NCI-H82 treated with DMSO at 0.1 percent for 48 hours (cell line): ENCODE measurements at regions not wholly inside any gene's neighbourhood (a gene's known extent, or its start where the extent isn't known, plus 50 kb on each side); places are given as distances from the start of the nearest gene placed in this dataset.
"Not testable (repeated sequence)": the region's sequence is repeated elsewhere in the genome, so short reads cannot be mapped to it uniquely, and the experiment has no call there.

Experiments used
- DNase-seq: peaks from one replicate; lab custom pipeline; 2025; ENCODE audit not compliant: unreplicated experiment; lab: John Stamatoyannopoulos, UW

DNA sequence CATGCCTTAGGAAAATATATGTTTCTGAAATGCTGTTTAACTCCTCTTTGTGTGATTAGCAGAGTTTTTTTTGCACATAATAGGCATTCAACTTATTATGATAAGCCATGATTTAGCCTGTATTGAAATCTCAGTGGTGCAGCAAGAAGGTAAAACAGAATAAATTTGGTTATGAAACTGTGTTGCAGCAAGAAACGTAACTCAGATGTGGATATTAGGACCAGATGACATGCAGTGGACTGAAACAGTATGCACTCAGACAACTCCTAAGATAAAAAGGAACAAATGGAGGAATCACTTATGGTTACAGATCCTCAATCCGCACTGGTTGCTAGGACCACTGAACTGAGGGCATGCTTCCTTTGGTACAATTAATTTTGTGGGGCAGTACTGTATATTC, 254.2 kb upstream of the HSF2 start:
- no peak for DNase-seq

- no peak for DNase-seq
Measured at GRCh38 chr6:122145741-122146240, 253.7 kb upstream of the HSF2 start.

- no peak for DNase-seq
Measured at GRCh38 chr6:122147291-122147690, 252.2 kb upstream of the HSF2 start.

GRCh38 chr6:122151066-122151465, 248.4 kb upstream of the HSF2 start:
- DNase-seq, result no peak

GRCh38 chr6:122151763-122152162, 247.7 kb upstream of the HSF2 start:
- no peak for DNase-seq

DNA sequence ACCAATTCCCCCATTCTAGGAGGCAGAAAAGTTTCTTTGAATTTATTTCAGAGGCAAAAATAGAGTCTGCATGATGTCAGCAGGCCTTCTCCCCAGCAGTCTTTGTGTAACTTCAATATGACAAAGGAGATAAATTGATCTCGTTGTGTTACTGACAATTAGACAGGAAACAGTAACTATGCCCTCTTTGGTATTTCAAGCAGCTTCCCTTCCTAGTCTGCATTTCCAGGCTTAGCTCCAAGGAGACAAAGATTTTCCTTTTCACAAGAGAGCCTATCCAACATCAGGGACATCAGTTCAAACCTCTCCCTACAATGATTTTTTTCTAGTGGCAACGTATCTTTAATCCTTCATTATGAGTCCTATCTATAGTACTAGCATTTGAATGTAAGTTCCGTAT, 245.9 kb upstream of the HSF2 start:
- DNase-seq, result no peak

DNA sequence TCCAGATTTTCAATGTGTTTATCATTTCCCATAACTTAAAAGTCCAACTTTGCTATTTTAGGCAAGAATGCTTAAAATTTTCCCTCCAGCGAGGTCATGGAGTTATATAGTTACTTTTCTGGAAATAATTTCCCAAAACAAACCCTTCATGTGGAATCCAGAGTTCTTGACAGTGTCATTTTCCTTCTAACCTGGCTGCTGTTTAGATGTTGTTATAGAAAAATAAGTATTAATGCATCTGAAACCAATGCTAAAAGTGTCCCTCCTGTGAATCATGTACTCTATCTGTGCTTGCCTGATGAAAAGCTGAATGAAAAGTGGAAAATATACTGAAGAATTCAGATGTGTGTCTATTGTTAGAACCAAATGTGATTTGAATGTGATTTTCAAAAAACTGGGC, 245.3 kb upstream of the HSF2 start:
- DNase-seq, result no peak

DNA sequence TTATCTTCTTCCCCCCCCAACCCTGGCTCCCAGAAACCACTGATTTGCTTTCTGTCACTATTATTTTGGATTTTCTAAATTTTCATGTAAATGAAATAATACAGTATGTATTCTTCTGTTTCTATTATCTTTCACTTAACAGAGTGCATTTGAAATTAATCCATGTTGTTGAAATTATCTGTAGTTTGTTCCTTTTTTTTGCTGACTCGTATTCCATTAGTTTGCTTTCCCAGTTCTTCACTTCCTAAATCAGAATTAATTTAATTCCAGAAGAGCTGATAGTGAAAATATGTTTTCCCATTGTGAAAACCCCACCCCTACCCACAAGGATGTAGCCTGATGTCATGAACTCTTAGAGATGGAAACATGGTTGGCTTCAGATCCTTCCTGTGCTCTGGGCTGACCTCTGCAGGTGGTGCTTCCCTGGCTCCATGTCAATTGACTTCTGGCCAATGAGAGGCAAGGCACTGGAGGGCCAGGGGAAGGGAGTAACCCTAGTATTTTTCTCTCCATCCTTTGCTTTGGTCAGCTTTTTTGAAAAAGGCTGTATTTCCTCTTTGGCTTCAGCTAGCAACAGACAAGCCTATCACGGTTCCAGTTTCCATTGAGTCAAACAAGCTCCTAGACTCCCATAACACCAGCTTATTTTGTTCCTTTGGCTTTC, 244.4 kb upstream of the HSF2 start:
- no peak for DNase-seq

DNA sequence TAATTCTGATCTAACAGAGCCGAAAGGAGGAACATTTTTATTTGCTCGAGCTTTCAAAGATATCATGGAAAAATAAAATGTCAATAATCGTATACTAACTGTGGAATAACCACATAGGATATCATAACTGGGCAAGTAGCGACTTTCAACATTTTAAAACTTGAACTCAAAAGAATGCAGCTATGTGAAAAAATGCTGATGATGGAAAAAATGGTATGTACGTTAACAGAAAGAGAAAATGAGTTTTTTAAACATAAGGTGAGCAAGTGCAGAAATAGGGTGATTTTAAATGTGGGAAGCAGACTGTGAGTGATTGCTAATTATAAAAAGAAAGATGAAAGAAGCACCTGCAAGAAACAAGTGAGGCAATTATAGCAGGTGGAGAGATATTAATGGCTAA, 238.3 kb upstream of the HSF2 start:
- DNase-seq, result no peak

DNA sequence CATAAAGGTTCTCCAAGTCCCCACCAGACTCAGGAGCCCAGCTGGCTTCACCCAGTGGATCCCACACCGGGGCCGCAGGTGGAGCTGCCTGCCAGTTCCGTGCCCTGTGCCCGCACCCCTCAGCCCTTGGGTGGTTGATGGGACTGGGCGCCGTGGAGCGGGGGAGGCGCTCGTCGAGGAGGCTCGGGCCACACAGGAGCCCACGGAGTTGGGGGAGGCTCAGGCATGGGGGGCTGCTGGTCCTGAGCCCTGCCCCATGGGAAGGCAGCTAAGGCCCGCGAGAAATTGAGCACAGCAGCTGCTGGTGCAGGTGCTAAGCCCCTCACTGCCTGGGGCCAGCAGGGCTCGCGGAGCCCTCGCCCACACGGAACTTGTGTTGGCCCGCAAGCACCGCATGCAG, 234.4 kb upstream of the HSF2 start:
- DNase-seq, result no peak

GRCh38 chr6:122170274-122170673, 229.2 kb upstream of the HSF2 start:
- DNase-seq, result no peak

- no peak for DNase-seq
Measured at GRCh38 chr6:122178988-122179387, 220.5 kb upstream of the HSF2 start.

- no peak for DNase-seq
Measured at GRCh38 chr6:122180132-122180531, 219.3 kb upstream of the HSF2 start.

GRCh38 chr6:122182061-122182460, 217.4 kb upstream of the HSF2 start:
- no peak for DNase-seq

DNA sequence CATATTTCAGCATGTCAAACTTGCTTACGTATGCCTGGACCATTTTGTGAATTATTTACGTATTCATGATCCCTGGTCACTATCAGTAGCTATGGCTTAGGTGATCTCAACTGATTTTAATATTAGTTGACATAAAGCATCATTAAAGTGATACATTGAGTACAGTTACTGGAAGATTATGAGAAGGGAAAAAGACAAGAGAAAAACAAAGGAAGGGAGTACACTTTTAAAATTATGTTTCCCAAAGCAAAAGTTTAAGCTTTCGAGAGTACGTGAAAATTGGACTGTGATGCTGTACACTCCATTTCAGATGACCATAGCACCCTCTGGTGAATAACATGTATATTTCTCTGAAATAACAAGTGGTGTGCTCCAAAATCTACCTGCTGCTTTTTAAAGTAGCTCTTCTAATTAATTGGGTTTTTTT, 215.0 kb upstream of the HSF2 start:
- DNase-seq, result no peak

- not testable (repeated sequence) for DNase-seq
Measured at GRCh38 chr6:122185458-122185857, 214.0 kb upstream of the HSF2 start.

DNA sequence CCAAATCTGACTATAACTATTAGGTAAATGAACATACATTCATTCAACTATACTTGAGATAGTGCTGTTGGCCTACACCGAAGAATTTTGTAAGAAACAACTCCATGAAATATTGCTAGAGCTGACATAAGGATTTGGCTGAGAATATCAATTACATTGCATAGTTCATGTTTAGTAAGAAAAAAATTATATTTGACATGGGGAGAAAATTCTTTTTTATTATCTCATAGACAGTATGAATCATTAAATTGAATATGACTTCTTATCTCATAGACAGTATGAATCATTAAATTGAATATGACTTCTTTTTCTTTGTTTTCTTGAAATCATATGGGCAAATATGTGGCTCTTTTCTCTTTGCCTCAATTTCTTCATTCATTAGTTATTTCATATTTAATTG, 212.3 kb upstream of the HSF2 start:
- DNase-seq, result no peak

GRCh38 chr6:122198922-122199321, 200.5 kb upstream of the HSF2 start:
- no peak for DNase-seq

GRCh38 chr6:122200440-122200839, 199.0 kb upstream of the HSF2 start:
- DNase-seq, result no peak

DNA sequence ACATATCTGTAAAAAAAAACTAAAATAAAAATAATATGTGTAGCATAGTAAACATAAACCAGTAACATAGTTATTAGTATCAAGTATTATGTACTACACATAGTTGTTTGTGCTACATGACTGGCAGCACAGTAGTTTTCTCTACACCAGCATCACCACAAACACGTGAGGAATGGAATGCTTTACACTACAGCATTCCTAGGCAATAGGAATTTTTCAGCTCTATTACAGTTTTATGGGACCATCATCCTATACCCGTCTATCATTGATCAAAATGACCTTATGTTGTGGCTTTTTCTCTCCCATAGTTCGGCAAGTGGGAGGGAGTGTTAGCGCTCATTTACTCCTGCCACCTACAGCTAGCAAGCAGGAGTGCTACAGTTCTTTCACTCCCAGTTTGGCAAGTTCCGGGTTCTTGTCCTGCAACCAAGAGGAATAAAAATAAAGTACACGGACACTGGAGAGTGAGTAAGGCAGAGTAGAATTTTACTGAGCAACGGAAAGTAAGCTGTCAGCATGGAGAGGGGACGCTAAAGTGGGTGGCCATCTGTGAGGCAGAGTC, 196.8 kb upstream of the HSF2 start:
- no peak for DNase-seq

GRCh38 chr6:122207061-122207460, 192.4 kb upstream of the HSF2 start:
- DNase-seq, result no peak

DNA sequence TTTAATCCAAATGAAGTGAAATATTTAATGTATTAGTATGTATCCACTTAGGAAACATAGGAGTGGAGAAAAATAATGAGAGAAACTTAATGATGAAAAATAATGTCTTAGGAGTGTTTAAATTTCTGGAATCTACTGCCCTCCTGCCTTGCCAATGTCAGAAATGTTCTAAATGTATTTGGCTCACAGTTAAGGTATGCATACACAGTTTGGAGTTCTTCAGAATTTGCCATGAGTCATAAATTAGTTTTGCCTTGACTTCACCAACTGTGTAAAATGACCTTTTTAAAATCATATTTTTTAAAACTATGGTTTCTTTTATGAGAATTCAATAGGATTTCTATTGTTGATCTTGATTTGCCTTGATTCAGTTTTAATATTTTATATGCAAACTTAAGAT, 191.7 kb upstream of the HSF2 start:
- no peak for DNase-seq
